Keratinocyte (primary cell): ENCODE measurements at regions not wholly inside any gene's neighbourhood (a gene's known extent, or its start where the extent isn't known, plus 50 kb on each side); places are given as distances from the start of the nearest gene placed in this dataset.

Source experiments
- DNase-seq: peaks from one replicate; pipeline ENCODE4 v3.0.0-alpha.2; 2011; ENCODE audit warnings: low read depth, missing footprints, low spot score
- FAIRE-seq: peaks from 2 replicates; lab custom pipeline; 2011; peaks lifted over from hg19 to GRCh38; lab: Jason Lieb, UNC
- H2AFZ ChIP-seq: 2 replicates; pipeline ENCODE4 v1.6.0; 2012; ENCODE audit warnings: low read length, control low read depth, inconsistent platforms; ENCODE audit not compliant: control insufficient read depth
- H3K27ac ChIP-seq: 2 replicates; pipeline ENCODE4 v1.5.1; 2011; ENCODE audit warnings: low read length; ENCODE audit not compliant: control insufficient read depth, insufficient read depth
- H3K27me3 ChIP-seq: 3 replicates; pipeline ENCODE4 v1.6.0; 2011; ENCODE audit warnings: low read length; ENCODE audit not compliant: control insufficient read depth, insufficient read depth; ENCODE audit errors: extremely low read depth
- H3K36me3 ChIP-seq, 2 experiments: 2 replicates in 1 of 2; 3 replicates in 1 of 2; pipeline ENCODE4 v1.5.1; 2011; ENCODE audit warnings: low read length in 2 of 2, mild to moderate bottlenecking in 1 of 2; ENCODE audit not compliant: control insufficient read depth in 2 of 2, insufficient read depth in 2 of 2; ENCODE audit errors: extremely low read depth in 1 of 2
- H3K4me1 ChIP-seq: 3 replicates; pipeline ENCODE4 v1.5.1; 2011; ENCODE audit warnings: low read length; ENCODE audit not compliant: control insufficient read depth, insufficient read depth; ENCODE audit errors: extremely low read depth
- H3K4me2 ChIP-seq: 3 replicates; pipeline ENCODE4 v1.6.0; 2011; ENCODE audit warnings: low read depth, low read length; ENCODE audit not compliant: control insufficient read depth, insufficient read depth; ENCODE audit errors: extremely low read depth
- H3K4me3 ChIP-seq, 3 experiments: fragments of 200-600 bp in 1 of 3; sonication (generic) in 1 of 3; 2 replicates in 2 of 3; 3 replicates in 1 of 3; pipeline ENCODE4 v1.5.1; 2011 to 2016; ENCODE audit warnings: low read length in 3 of 3, mild to moderate bottlenecking in 3 of 3, control low read depth in 2 of 3, inconsistent platforms in 1 of 3, low read depth in 1 of 3, mixed read lengths in 1 of 3, mixed run types in 1 of 3, moderate library complexity in 1 of 3; ENCODE audit not compliant: control insufficient read depth in 2 of 3, insufficient read depth in 2 of 3; ENCODE audit errors: extremely low read depth in 1 of 3
- H3K79me2 ChIP-seq: 2 replicates; pipeline ENCODE4 v1.6.0; 2012; ENCODE audit warnings: low read length; ENCODE audit not compliant: control insufficient read depth, insufficient read depth
- H3K9ac ChIP-seq: 3 replicates; pipeline ENCODE4 v1.6.0; 2011; ENCODE audit warnings: low read length; ENCODE audit not compliant: control insufficient read depth, insufficient read depth; ENCODE audit errors: extremely low read depth
- H3K9me1 ChIP-seq: 3 replicates; pipeline ENCODE4 v1.6.0; 2011; ENCODE audit warnings: low read length; ENCODE audit not compliant: control insufficient read depth, insufficient read depth; ENCODE audit errors: extremely low read depth
- H3K9me3 ChIP-seq: 2 replicates; pipeline ENCODE4 v1.5.1; 2012; ENCODE audit warnings: low read depth, low read length; ENCODE audit not compliant: control insufficient read depth
- H4K20me1 ChIP-seq: 3 replicates; pipeline ENCODE4 v1.6.0; 2011; ENCODE audit warnings: low read length; ENCODE audit not compliant: control insufficient read depth, insufficient read depth; ENCODE audit errors: extremely low read depth
- EZH2 ChIP-seq: IDR thresholded peaks from one replicate; pipeline ENCODE4 v1.6.1; 2012; ENCODE audit warnings: inconsistent platforms, mild to moderate bottlenecking, low read length, moderate library complexity
- dilution Hi-C: fragments of 300-500 bp; cut with MboI; formaldehyde crosslinking; loops from one replicate; pipeline ENCODE4 v1.7.0; 2020; ENCODE audit warnings: low sequenced_read_pairs; ENCODE audit not compliant: extremely low pct_ligation_motif_present
- TF ChIP-seq, protein P1 (sequence below), 3 experiments: IDR thresholded peaks in 1 of 3; conservative IDR thresholded peaks in 1 of 3; optimal IDR thresholded peaks in 1 of 3; 2 replicates in 2 of 3; 3 replicates in 1 of 3; pipeline versions ENCODE3 to v1.5.1; 2011; ENCODE audit warnings: low read length in 3 of 3, mild to moderate bottlenecking in 3 of 3, moderate library complexity in 2 of 3, control low read depth in 1 of 3, inconsistent platforms in 1 of 3; ENCODE audit not compliant: insufficient read depth in 2 of 3; ENCODE audit errors: extremely low read depth in 1 of 3

DNA sequence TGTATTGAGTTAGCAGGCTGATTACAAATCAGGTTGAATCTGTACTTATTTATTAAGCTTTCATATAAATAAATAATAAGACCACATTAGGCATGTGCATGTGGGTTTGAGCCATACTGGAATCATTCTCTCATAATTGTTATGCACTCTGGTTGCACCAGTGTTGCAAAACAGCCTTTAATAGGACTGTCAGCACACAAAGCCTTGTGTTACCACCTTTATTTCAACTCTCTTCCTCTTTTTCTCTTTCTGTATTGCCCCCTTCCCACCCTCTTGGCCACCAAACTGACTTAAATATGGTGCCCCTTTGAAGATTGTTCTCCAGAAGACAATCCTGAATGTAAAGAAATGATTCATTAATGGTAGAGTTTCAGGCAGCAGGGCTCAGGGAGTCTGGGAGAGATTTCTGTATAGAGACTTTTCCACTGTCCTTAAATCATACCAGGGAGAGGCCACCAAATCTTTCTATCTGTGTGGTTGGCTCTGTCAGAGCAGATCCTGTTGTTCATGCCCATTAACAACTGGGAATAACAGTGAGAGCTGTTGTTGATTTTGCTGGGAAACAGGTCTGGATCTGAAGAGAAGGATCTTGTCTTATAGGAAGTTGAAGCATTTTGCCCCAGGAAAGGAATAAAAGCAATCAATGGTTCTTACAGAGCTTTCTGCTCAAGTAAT lies 131.6 kb upstream of the SOX4 start:
- H3K9me3 ChIP-seq = no peaks in the 10 kb centered on the region
- no peaks in the 10 kb centered on the region for H3K9me1 ChIP-seq
- TF ChIP-seq EZH2 = no peak
- TF ChIP-seq, protein P1, sequence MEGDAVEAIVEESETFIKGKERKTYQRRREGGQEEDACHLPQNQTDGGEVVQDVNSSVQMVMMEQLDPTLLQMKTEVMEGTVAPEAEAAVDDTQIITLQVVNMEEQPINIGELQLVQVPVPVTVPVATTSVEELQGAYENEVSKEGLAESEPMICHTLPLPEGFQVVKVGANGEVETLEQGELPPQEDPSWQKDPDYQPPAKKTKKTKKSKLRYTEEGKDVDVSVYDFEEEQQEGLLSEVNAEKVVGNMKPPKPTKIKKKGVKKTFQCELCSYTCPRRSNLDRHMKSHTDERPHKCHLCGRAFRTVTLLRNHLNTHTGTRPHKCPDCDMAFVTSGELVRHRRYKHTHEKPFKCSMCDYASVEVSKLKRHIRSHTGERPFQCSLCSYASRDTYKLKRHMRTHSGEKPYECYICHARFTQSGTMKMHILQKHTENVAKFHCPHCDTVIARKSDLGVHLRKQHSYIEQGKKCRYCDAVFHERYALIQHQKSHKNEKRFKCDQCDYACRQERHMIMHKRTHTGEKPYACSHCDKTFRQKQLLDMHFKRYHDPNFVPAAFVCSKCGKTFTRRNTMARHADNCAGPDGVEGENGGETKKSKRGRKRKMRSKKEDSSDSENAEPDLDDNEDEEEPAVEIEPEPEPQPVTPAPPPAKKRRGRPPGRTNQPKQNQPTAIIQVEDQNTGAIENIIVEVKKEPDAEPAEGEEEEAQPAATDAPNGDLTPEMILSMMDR (optimal IDR thresholded peaks at IDR 0.05 in 1 of 3, IDR thresholded peaks at IDR 0.05 in 1 of 3, conservative IDR thresholded peaks at IDR 0.05 in 1 of 3; ENCODE audit: extremely low read depth in 1 of 3, insufficient read depth in 2 of 3, low read length in 3 of 3) = no peak
- no peaks in the 10 kb centered on the region for H3K36me3 ChIP-seq
- H3K4me2 ChIP-seq = no peak overlapping the region
- H3K27ac ChIP-seq = no peak overlapping the region
- H4K20me1 ChIP-seq = no peaks in the 10 kb centered on the region
- no peaks in the 10 kb centered on the region for H3K4me1 ChIP-seq
- no peaks in the 10 kb centered on the region for H3K27me3 ChIP-seq
- no peak for FAIRE-seq
- dilution Hi-C loops = no loop called here
- H3K79me2 ChIP-seq = no peaks in the 10 kb centered on the region
- no peak overlapping the region for H2AFZ ChIP-seq
- no peak overlapping the region for H3K9ac ChIP-seq
- no peak overlapping the region for H3K4me3 ChIP-seq
- DNase-seq = no peak

DNA sequence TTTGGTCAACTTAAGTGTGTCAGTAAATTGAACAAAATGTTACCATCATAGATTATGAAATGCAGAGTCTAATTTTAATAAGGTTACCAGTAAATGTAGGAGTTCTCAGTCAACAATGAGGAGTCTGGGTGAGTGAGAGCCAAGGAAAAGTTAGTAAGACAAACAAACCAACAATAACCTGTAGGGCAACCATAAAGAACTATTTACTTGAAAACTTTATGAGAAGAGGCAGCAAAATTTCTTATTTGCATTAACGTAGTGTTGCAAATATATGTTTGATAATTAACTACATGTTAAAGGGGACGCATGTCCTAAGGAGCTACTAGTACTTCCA lies 131.1 kb upstream of the SOX4 start:
- DNase-seq = no peak
- no peaks in the 10 kb centered on the region for H3K4me1 ChIP-seq
- no peaks in the 10 kb centered on the region for H3K36me3 ChIP-seq
- no peaks in the 10 kb centered on the region for H3K27me3 ChIP-seq
- no peaks in the 10 kb centered on the region for H3K9me3 ChIP-seq
- dilution Hi-C loops = no loop called here
- H3K4me3 ChIP-seq = no peak overlapping the region
- no peaks in the 10 kb centered on the region for H4K20me1 ChIP-seq
- H3K9me1 ChIP-seq = no peaks in the 10 kb centered on the region
- H3K27ac ChIP-seq = no peak overlapping the region
- no peak overlapping the region for H2AFZ ChIP-seq
- H3K79me2 ChIP-seq = no peaks in the 10 kb centered on the region
- TF ChIP-seq EZH2 = no peak
- TF ChIP-seq, protein P1 (optimal IDR thresholded peaks at IDR 0.05 in 1 of 3, IDR thresholded peaks at IDR 0.05 in 1 of 3, conservative IDR thresholded peaks at IDR 0.05 in 1 of 3; ENCODE audit: extremely low read depth in 1 of 3, insufficient read depth in 2 of 3, low read length in 3 of 3) = no peak
- no peak overlapping the region for H3K4me2 ChIP-seq
- no peak for FAIRE-seq
- H3K9ac ChIP-seq = no peak overlapping the region
